GM21528 (cell line): ENCODE measurements at regions not wholly inside any gene's neighbourhood (a gene's known extent, or its start where the extent isn't known, plus 50 kb on each side); places are given as distances from the start of the nearest gene placed in this dataset.

Source experiments
- ATAC-seq: cut with Tn5 transposase; IDR thresholded peaks from one replicate; pipeline ENCODE4 v1.9.1; 2021; ENCODE audit warnings: mild to moderate bottlenecking, moderate library complexity; ENCODE audit not compliant: unreplicated experiment, low FRiP score

- no peak for ATAC-seq
Observed at GRCh38 chr20:12414446-12415274, 497.0 kb downstream of the BTBD3 start.

DNA sequence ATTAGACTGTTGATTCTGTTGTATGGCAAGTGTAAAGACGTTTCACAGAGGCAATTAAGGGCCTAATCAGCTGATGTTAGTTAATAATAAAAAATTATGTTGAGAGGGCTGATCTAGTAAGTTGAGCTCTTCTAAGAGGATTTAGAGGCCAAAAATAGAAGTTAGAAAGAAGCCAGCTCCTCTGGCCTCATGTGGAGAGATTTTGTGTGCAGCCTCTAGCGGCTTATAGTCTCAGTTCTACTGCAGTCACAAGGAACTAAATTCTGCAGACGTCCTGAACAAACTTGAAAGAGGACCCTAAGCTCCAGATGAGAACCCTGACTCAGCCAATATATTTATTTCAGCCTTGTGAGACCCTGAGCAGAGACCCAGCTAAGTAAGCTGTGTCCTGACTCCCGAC lies 498.6 kb downstream of the BTBD3 start:
- no peak for ATAC-seq

DNA sequence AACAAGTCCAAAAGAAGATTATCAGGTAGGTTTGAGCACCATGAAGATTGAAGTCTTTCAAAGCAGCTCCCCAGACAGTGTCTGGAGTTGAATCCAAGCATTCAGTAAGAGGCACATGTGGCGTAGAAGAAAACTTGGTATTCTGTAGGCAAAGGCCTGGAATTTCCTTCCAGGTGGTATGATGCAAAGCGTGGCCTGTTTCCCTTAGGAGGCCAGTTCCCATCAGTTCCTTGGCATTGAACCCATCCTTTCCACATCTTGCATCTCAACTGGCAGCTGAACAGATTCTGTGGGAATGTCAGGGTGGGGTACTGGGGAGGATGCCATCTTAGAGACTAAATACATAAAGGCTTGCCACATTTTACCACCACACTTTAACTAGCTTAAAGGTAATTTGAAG lies 516.0 kb downstream of the BTBD3 start:
- no peak for ATAC-seq

- ATAC-seq = no peak
Observed at GRCh38 chr20:12434672-12435071, 517.0 kb downstream of the BTBD3 start.

DNA sequence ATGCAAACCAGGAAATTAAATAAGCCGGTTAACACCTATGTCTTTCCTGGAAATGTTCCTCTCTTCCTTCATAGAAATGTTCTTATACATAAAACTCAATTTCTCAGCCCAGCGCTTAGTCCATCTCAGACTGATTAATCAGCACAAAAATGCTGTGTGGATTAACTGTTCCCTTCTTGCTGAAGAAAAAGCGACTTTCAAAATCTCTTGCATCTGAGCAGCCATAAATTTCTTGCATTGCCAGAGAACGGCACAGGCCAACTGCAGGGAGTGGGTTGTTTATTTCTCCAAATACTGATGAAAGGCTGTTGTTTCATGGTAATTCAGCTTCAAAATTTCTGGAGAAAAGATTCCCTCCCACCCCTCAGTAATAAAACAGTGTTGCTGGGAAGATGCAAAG lies 517.6 kb downstream of the BTBD3 start:
- no peak for ATAC-seq

DNA sequence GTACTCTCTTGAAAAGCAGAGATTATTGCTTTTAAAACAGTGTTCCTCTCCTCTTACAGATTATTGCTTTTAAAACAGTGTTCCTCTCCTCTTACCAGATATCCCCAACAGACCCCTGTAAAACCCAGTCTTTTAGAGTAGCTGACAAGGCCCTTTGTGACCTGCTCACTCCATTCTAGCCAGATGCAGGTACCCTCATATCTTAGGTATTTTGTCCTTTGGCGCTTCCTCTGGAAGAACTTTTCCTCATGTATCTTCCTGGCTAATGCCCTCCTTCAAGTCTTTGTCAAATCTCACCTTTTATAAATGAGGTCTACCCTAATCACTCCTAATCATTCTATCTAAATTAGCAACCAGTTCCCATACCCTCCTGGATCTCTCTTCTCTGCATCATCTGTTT lies 536.0 kb downstream of the BTBD3 start:
- no peak for ATAC-seq

- ATAC-seq = no peak
Observed at GRCh38 chr20:12455148-12455547, 537.5 kb downstream of the BTBD3 start.

GRCh38 chr20:12458241-12458640 lies 540.5 kb downstream of the BTBD3 start:
- ATAC-seq = no peak

- ATAC-seq = no peak
Observed at GRCh38 chr20:12464036-12464435, 544.7 kb upstream of the SPTLC3 start.

- no peak for ATAC-seq
Observed at GRCh38 chr20:12466915-12467314, 541.9 kb upstream of the SPTLC3 start.

DNA sequence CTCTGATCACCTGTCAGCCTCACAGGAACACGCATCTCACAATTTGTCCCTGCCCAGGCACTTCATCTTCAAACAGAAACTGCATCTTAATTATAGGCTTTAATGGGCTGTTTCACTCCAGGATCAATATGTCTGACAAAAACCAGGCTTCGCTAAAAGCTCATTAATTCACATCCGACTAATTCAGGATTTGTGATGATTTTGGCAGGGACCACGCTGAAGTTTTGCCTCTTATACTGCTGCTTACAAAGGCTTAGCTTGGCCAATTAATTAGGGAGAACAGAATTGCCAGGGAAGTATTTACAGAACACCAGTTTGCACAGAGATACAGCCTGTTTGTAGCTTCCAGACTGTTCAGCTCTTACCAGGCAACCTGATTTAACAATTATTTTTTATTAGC lies 541.0 kb upstream of the SPTLC3 start:
- ATAC-seq = no peak

GRCh38 chr20:12482661-12483060 lies 526.1 kb upstream of the SPTLC3 start:
- no peak for ATAC-seq

- no peak for ATAC-seq
Observed at GRCh38 chr20:12502443-12502842, 506.3 kb upstream of the SPTLC3 start.

- ATAC-seq = no peak
Observed at GRCh38 chr20:12504779-12505178, 504.0 kb upstream of the SPTLC3 start.

GRCh38 chr20:12511499-12511898 lies 497.3 kb upstream of the SPTLC3 start:
- no peak for ATAC-seq

DNA sequence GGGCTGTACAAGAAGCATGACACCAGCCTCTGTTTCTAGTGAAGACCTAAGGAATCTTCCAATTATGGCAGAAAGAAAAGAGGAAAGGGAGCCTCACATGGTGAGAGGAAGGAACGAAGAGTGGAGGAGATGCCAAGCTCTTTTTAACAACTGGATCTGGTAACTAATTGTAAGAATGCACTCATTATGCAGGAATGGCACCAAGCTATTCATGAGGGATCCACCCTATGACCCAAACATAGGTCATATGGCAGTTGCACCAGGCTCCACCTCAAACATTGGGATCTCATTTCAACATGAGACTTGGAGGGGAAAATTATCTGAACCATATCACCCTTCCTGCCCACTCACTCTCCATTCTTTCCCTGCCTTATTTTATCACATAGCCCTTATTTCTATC lies 496.0 kb upstream of the SPTLC3 start:
- no peak for ATAC-seq

- ATAC-seq = no peak
Observed at GRCh38 chr20:12528104-12528503, 480.7 kb upstream of the SPTLC3 start.

DNA sequence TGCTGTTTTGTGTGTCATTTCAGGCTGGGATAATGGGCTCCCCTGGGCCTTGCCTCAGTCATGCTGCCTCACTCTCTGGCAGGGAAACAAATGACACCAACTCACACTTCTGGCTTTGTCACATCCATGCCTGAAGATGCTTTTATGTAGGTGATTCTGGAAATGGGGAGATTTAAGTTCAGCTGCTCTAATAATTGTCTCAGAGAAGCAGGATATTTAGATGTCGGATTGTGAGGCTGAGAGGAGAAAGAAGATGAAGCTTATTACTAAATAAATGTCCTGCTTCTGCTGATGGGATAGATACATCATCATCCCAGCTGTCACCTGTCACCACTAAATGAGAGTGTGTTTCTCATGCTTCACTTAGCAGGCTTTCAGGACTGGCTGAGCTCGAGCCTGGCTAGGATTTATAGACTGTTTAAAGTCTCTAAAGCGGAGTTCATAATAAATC lies 480.2 kb upstream of the SPTLC3 start:
- no peak for ATAC-seq

DNA sequence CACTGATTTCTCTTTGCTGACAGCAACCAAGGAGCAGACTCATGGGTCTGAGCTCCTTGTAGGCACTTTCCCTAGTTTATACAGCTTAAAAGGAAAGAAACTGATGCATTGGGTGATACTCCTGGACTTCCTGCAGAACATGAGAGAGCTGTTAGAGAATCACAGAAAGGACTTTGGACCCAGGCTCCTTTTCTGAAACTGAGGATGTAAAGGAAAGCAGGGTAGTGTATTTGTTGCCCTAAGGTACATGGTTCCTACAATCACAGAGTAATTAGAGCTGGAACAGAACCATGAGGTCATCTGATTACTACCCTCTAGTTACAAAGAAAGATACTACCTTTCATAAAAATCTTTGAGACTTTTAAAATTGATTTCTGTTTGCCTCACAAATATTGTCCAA lies 477.1 kb upstream of the SPTLC3 start:
- no peak for ATAC-seq

DNA sequence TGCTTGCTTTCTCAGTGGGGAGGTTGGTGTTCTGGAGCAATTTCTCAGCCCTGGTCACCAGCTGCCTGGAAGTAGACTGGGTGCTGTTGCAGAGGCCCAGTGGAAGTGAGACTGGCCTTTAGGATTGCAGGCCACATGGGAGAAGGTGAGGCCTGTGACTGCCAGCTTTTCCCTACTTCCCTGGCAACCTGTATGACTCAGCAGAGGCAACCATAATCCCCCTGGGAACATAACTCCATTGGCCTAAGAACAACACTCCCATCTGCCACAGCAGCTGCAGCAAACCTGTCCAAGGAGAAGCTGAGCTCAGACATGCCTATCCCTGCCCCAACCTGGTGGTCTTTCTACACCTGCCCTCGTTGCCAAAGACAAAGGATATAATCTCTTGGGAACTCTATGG lies 473.5 kb upstream of the SPTLC3 start:
- no peak for ATAC-seq

DNA sequence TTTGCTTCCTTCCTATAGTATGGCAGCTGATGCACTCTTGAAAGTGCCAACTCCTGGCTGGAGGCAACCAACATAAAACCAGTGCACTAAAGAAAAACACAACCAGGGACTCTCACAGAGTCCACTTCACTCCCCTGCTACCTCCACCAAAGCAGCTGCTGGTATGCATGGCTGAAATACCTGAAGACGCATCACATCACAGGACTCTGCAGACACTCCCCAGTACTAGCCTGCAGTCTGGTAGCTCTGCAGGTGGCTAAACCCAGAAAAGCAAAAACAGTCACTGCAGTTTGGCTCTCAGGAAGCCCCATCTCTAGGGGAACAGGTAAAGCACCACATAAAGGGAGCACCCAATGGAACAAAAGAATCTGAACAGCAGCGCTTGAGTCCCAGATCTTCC lies 473.0 kb upstream of the SPTLC3 start:
- no peak for ATAC-seq

DNA sequence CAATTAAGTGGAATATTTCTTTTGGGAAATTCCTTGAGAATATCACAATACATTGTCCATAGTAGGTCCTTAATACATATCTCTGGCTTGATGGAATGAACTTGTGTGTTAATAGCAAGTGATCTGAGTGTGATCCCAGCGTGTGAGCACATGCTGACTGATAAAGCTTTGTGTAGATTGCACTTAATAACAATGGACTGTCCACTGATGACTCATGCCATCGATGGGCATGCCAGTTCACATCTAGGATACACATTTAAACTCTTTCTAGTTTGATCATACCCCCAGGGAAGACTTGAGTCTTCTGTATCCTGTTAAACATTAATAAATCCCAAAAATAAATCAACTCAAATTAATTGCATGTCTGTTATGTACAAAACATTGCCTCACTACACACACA lies 454.3 kb upstream of the SPTLC3 start:
- ATAC-seq = no peak

- no peak for ATAC-seq
Observed at GRCh38 chr20:12555369-12555768, 453.4 kb upstream of the SPTLC3 start.
